ENCODE measurements at regions not wholly inside any gene's neighbourhood (a gene's known extent, or its start where the extent isn't known, plus 50 kb on each side); places are given as distances from the start of the nearest gene placed in this dataset.

DNA sequence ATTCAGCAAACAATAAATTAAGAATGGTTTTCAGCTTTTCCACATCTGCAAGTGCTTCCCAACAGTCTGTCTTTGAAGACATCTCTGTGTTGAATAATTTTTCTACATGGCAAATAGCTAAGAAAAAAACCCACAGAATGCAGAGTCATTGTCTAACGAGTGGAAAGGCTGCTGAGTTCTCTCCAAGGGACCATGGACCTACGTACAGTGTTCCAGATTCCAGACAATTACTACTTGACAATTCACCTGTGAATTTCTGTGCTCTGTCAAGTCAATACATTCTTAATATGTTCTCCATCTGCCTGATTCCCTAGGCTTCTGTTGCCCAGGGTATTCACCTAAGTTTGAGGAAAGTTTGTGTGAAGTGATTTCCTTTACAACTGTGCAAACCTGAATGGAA, 83.8 kb upstream of the CA10 start:
- H3K27me3 Mint-ChIP-seq (ENCODE audit: low read depth), result peaks cover 2% of the 10 kb centered on the region

DNA sequence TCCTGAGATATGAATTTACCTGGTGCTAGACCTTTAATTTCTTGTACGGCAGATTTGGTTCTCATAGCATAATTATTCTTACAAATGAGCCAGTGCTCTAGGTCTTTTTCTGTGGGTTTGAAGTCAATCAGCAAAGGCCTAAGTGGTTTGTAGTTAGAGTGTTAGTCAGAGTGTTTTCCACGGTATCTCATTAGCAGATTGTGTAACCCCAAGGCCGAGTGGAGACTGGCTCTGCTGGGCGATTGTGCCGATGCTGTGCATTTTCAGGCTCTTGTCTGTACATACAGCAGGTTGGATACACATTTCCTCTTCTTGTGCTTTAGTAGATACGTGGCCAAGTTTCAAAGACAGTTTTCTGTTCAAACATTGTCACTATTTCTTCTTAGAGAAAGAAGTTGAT, 78.6 kb upstream of the CA10 start:
- Mint-ChIP-seq H3K36me3 (ENCODE audit: low read depth) (no peaks in the 10 kb centered on the region), H3K27ac (ENCODE audit: unreplicated experiment) (no peak overlapping the region), H3K4me3 (ENCODE audit: unreplicated experiment) (no peak overlapping the region), H3K4me1 (ENCODE audit: low read depth) (no peaks in the 10 kb centered on the region), H3K27me3 (ENCODE audit: low read depth) (no peaks in the 10 kb centered on the region), H3K9me3 (ENCODE audit: low read depth) (no peaks in the 10 kb centered on the region)
- TF ChIP-seq, protein P1, sequence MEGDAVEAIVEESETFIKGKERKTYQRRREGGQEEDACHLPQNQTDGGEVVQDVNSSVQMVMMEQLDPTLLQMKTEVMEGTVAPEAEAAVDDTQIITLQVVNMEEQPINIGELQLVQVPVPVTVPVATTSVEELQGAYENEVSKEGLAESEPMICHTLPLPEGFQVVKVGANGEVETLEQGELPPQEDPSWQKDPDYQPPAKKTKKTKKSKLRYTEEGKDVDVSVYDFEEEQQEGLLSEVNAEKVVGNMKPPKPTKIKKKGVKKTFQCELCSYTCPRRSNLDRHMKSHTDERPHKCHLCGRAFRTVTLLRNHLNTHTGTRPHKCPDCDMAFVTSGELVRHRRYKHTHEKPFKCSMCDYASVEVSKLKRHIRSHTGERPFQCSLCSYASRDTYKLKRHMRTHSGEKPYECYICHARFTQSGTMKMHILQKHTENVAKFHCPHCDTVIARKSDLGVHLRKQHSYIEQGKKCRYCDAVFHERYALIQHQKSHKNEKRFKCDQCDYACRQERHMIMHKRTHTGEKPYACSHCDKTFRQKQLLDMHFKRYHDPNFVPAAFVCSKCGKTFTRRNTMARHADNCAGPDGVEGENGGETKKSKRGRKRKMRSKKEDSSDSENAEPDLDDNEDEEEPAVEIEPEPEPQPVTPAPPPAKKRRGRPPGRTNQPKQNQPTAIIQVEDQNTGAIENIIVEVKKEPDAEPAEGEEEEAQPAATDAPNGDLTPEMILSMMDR (IDR thresholded peaks at IDR 0.05), result no peak
- DNase-seq (ENCODE audit: low spot score), result no peak

More for the DNA sequence above, 83.8 kb upstream of the CA10 start:
- H3K9me3 Mint-ChIP-seq (ENCODE audit: low read depth), result no peaks in the 10 kb centered on the region
- no peaks in the 10 kb centered on the region for H3K36me3 Mint-ChIP-seq (ENCODE audit: low read depth)
- TF ChIP-seq, protein P1 (IDR thresholded peaks at IDR 0.05), result no peak
- no peaks in the 10 kb centered on the region for H3K4me1 Mint-ChIP-seq (ENCODE audit: low read depth)
- DNase-seq (ENCODE audit: low spot score), result no peak
- no peak overlapping the region for H3K27ac Mint-ChIP-seq (ENCODE audit: unreplicated experiment)
- H3K4me3 Mint-ChIP-seq (ENCODE audit: unreplicated experiment), result no peak overlapping the region

DNA sequence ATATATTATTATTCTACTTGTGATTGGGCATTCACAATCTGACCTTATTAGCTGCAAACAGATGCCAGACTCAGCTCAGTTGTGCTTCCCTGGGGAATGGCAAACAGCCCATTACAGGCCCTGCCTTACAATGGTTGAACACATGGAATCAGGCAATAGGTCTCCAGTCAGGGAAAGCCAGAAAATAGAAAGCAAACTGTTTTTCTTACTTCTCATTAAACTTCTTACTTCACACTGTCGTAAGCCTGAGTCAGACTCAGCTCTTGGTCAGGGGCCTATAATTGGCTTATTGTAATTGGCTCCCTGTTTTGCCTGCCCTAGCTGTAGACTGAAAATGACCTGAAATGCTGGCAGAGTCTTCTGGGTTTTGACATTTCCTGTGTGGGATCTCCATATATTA, 77.0 kb upstream of the CA10 start:
- Mint-ChIP-seq H3K27me3 (ENCODE audit: low read depth) (no peaks in the 10 kb centered on the region), H3K9me3 (ENCODE audit: low read depth) (no peaks in the 10 kb centered on the region), H3K36me3 (ENCODE audit: low read depth) (no peaks in the 10 kb centered on the region), H3K4me1 (ENCODE audit: low read depth) (no peaks in the 10 kb centered on the region), H3K27ac (ENCODE audit: unreplicated experiment) (no peak overlapping the region), H3K4me3 (ENCODE audit: unreplicated experiment) (no peak overlapping the region)
- TF ChIP-seq, protein P1 (IDR thresholded peaks at IDR 0.05), result no peak
- no peak for DNase-seq (ENCODE audit: low spot score)

DNA sequence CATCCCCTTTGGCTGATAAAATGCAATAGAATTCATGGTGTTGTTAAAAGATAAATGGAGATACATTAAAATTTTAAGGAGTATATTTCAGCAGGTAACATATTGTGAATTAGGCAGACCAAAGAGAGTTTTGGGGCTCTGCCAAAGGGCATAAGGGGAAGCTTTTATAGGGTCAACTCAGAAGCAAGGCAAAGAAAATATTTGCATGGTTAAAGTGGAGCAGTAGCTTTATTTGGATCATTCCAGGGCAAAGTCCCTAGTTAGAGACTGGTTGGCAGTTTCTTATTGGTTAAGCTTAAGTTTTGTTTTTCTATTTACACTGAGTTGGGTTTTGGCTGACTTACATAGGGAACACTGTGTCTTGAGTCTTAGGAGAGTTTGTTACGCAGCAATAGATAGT, 75.1 kb upstream of the CA10 start:
- H3K4me3 Mint-ChIP-seq (ENCODE audit: unreplicated experiment), result no peak overlapping the region
- no peak overlapping the region for H3K27ac Mint-ChIP-seq (ENCODE audit: unreplicated experiment)
- no peaks in the 10 kb centered on the region for H3K4me1 Mint-ChIP-seq (ENCODE audit: low read depth)
- no peaks in the 10 kb centered on the region for H3K9me3 Mint-ChIP-seq (ENCODE audit: low read depth)
- no peaks in the 10 kb centered on the region for H3K27me3 Mint-ChIP-seq (ENCODE audit: low read depth)
- no peaks in the 10 kb centered on the region for H3K36me3 Mint-ChIP-seq (ENCODE audit: low read depth)
- TF ChIP-seq, protein P1 (IDR thresholded peaks at IDR 0.05), result no peak
- DNase-seq (ENCODE audit: low spot score), result no peak

DNA sequence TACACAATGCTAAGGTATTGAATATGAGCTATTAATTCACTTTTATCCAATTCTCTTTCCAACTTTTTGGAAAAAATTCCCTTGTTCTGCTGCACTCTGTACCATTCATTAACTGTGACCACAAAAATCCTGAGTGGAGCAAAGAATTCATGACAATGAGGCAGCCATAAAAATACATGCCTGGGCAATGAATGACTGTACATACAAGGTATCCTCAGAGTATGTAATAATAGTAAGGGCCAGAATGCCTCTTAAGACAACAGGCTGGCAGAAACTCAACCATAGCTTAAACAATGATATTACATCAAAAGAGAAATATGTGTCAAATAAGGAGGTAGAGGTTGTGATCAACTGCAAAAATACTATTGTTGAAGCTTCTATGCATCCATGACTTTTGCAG, 74.7 kb upstream of the CA10 start:
- H3K4me1 Mint-ChIP-seq (ENCODE audit: low read depth), result no peaks in the 10 kb centered on the region
- DNase-seq (ENCODE audit: low spot score), result no peak
- no peak overlapping the region for H3K4me3 Mint-ChIP-seq (ENCODE audit: unreplicated experiment)
- H3K27ac Mint-ChIP-seq (ENCODE audit: unreplicated experiment), result no peak overlapping the region
- TF ChIP-seq, protein P1 (IDR thresholded peaks at IDR 0.05), result no peak
- H3K36me3 Mint-ChIP-seq (ENCODE audit: low read depth), result no peaks in the 10 kb centered on the region
- H3K9me3 Mint-ChIP-seq (ENCODE audit: low read depth), result no peaks in the 10 kb centered on the region
- H3K27me3 Mint-ChIP-seq (ENCODE audit: low read depth), result no peaks in the 10 kb centered on the region

Measured in chondrocyte (in vitro differentiated cells).